GM12873 (cell line): ENCODE measurements at regions not wholly inside any gene's neighbourhood (a gene's known extent, or its start where the extent isn't known, plus 50 kb on each side); places are given as distances from the start of the nearest gene placed in this dataset.

Experiments used
- CTCF ChIP-seq: IDR thresholded peaks from 2 replicates; pipeline ENCODE4 v1.5.1; 2012; ENCODE audit warnings: low read depth, mild to moderate bottlenecking, moderate library complexity, low read length, control low read depth; ENCODE audit not compliant: insufficient read depth; ENCODE audit errors: missing control alignments

DNA sequence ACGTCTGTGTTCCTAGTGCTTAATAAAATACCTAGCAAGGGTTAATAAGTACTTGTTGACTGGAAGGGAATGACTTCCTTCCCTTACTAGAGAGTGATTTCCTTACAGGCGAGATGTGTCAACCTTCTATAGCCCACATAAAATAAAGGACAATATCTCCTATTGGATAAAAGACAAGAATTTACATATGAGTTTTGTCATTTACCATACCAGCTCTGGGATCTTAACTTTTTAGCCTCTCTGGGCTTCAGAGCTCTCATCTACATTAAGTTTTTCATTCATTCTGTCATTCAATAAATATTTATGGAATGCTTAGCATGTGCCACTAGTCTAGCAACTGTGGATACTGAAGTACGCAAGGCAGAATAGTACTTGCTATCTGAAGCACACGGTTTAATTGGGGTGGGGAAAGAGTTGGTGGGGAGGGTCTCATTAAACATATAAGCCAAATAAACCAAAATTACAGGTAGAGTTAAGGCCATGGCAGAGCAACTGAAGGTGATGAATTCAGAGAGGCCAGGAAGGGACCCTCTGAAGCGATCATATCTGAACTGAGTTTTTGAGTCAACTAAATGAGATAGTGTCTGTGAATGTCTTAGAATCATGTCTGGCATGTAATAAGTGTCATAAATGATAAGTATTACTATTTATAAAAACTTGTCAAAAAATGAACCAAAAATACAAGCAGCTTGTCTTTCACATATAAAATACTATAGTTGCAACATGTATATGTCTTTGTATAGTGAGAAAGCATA, 91.6 kb upstream of the BMP2K start:
- no peak for TF ChIP-seq CTCF

DNA sequence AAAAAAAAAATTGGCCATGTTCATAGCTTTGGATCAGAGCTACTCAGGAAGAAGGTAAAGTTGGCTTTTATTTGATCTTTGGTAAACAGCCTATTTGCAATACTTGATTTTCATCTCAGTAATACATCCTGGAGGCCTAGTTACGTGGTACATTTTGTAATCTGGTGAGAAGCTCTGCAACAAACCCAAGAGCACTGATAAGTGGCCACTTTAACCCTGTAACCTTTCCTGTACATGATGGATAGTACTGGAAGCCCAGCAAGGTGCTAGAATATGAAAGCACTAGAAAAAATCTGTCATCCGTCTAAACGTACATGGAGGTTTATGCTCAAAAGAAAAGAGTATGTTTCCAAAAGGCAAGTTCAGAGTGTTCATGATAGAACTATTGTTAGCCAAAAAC, 88.3 kb upstream of the BMP2K start:
- TF ChIP-seq CTCF, result no peak

- TF ChIP-seq CTCF, result no peak
These were observed 87.8 kb upstream of the BMP2K start for GRCh38 chr4:78688366-78688765.

GRCh38 chr4:78689261-78689660, 86.9 kb upstream of the BMP2K start:
- no peak for TF ChIP-seq CTCF

DNA sequence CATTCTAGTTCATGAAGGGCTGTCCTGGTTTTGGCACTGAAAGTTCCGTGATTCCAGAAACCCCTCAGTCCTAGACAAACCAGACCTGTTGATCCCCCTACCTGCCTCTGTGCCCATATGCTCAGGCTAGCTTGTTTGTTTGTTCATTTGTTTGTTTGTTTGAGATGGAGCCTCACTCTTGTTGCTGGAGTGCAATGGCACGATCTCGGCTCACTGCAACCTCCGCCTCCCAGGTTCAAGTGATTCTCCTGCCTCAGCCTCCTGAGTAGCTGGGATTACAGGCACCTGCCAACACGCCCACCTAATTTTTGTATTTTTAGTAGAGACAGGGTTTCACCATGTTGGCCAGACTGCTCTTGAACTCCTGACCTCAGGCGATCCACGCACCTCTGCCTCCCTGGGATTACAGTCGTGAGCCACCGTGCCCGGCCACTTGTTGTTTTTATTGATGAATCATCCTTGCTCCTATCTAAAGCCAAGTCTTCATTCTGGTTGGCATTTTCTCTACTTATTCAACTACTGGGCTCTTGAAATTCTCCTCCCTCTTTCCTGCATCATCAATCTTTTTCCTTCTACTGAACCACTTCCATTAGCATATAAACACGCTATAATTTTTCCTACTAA, 86.3 kb upstream of the BMP2K start:
- no peak for TF ChIP-seq CTCF

- no peak for TF ChIP-seq CTCF
These were observed 84.8 kb upstream of the BMP2K start for GRCh38 chr4:78691334-78691754.

DNA sequence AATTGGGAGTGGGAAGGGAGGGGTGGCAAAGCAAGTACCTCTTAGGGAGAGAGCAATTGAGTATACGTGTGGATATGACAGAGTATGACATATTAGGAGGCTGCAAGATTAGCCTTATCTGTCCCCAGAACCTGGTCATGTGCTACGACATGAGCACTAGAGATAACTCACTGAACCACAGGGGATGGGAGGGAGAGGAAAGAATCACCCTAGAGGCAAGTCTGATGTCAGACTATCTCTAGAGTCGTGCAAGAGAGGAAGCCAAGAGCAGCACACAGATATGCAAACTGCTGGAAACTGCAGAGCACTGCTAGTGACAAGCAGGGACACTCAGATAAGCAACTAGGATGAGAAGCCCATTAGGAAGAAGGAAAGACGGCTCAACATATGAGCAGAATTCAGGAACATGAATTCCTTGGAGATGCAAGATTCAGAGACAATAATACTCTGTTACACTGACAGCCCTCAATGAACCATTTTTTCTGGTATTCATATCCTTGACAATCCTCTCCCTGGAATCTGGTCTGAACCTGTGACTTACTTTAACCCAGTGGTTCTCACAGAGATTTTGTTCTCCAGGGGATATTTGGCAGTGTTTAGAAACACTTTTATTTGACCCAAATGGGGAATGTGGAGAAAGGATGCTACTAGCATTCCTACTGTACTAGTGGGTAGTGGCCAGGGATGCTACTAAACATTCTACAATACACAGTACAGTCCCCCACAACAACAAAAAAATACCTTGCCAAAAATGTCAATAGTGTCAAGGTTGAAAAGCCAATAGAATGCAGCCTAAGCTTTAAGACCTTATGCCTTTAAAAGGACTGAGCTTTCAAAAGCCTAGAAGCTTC, 84.0 kb upstream of the BMP2K start:
- no peak for TF ChIP-seq CTCF
